GM23338 (cell line): ENCODE measurements at regions not wholly inside any gene's neighbourhood (a gene's known extent, or its start where the extent isn't known, plus 50 kb on each side); places are given as distances from the start of the nearest gene placed in this dataset.

ENCODE experiments used
- ATAC-seq: fragments of 200-7000 bp; cut with Tn5 transposase; 3 replicates; pipeline ENCODE4 v1.9.1; 2020
- DNase-seq: peaks from one replicate; pipeline ENCODE4 v3.0.0-alpha.2; 2015; ENCODE audit warnings: low spot score
- H2AFZ ChIP-seq: fragments of 200-600 bp; sonication (generic); 2 replicates; pipeline ENCODE4 v1.8.0; 2016; ENCODE audit warnings: antibody characterized with exemption, mild to moderate bottlenecking, moderate library complexity
- H3F3A ChIP-seq: fragments of 200-600 bp; sonication (generic); replicated peaks from 2 replicates; pipeline ENCODE4 v1.8.0; 2017; ENCODE audit warnings: antibody characterized with exemption, mixed run types, low read depth
- H3K27ac ChIP-seq: fragments of 200-600 bp; sonication (generic); 2 replicates; pipeline ENCODE4 v1.6.1; 2016; ENCODE audit warnings: low read depth
- H3K27me3 ChIP-seq: fragments of 200-600 bp; sonication (generic); 2 replicates; pipeline ENCODE4 v1.8.0; 2016; ENCODE audit warnings: mild to moderate bottlenecking, mixed run types, moderate library complexity; ENCODE audit not compliant: insufficient read depth
- H3K36me3 ChIP-seq: fragments of 200-600 bp; sonication (generic); 2 replicates; pipeline ENCODE4 v1.8.0; 2016; ENCODE audit warnings: mild to moderate bottlenecking; ENCODE audit not compliant: insufficient read depth
- H3K4me1 ChIP-seq: fragments of 200-600 bp; sonication (generic); 2 replicates; pipeline ENCODE4 v1.8.0; 2016; ENCODE audit warnings: mild to moderate bottlenecking, moderate library complexity; ENCODE audit not compliant: insufficient read depth
- H3K4me2 ChIP-seq: fragments of 200-600 bp; sonication (generic); 2 replicates; pipeline ENCODE4 v1.7.1; 2017; ENCODE audit warnings: mixed run types
- H3K4me3 ChIP-seq: fragments of 200-600 bp; sonication (generic); 2 replicates; pipeline ENCODE4 v1.6.1; 2016; ENCODE audit warnings: mixed run types
- H3K79me2 ChIP-seq: fragments of 200-600 bp; sonication (generic); replicated peaks from 2 replicates; pipeline ENCODE4 v1.8.0; 2017; ENCODE audit warnings: mild to moderate bottlenecking; ENCODE audit not compliant: insufficient read depth
- H3K9me2 ChIP-seq: fragments of 200-600 bp; sonication (generic); 2 replicates; pipeline ENCODE4 v1.8.0; 2017; ENCODE audit not compliant: insufficient read depth
- H4K20me1 ChIP-seq: fragments of 200-600 bp; sonication (generic); replicated peaks from 2 replicates; pipeline ENCODE4 v1.8.0; 2017; ENCODE audit warnings: mild to moderate bottlenecking; ENCODE audit not compliant: insufficient read depth
- H3K27ac Mint-ChIP-seq: 2 replicates; pipeline ENCODE4 v1.8.0; 2020; ENCODE audit warnings: inconsistent platforms, mild to moderate bottlenecking, moderate library complexity, mixed read lengths
- H3K27me3 Mint-ChIP-seq: 3 replicates; pipeline ENCODE4 v1.8.0; 2022; ENCODE audit warnings: low read depth, mild to moderate bottlenecking, moderate library complexity, mixed read lengths, inconsistent platforms; ENCODE audit not compliant: insufficient read depth, poor library complexity
- H3K36me3 Mint-ChIP-seq: 3 replicates; pipeline ENCODE4 v1.8.0; 2021; ENCODE audit warnings: low read depth, mild to moderate bottlenecking, inconsistent platforms, moderate library complexity, mixed read lengths
- H3K4me1 Mint-ChIP-seq: 3 replicates; pipeline ENCODE4 v1.8.0; 2020; ENCODE audit warnings: mild to moderate bottlenecking, inconsistent platforms, mixed read lengths
- H3K4me3 Mint-ChIP-seq: 3 replicates; pipeline ENCODE4 v1.8.0; 2021; ENCODE audit warnings: moderate library complexity, mild to moderate bottlenecking, inconsistent platforms, mixed read lengths
- H3K9me3 Mint-ChIP-seq: 3 replicates; pipeline ENCODE4 v1.8.0; 2020; ENCODE audit warnings: moderate library complexity, mild to moderate bottlenecking, inconsistent platforms, mixed read lengths
- CREB1 ChIP-seq: fragments of 250-450 bp; sonication (Bioruptor Pico); IDR thresholded peaks from 2 replicates; pipeline ENCODE4 v1.5.0; 2020; ENCODE audit warnings: low read depth, mild to moderate bottlenecking, moderate library complexity
- CTCF ChIP-seq, 2 experiments: fragments of 200-600 bp in 1 of 2; sonication (generic) in 1 of 2; conservative IDR thresholded peaks; 2 replicates each; pipeline versions ENCODE4 v1.5.1 to v1.6.1; 2016 to 2017; ENCODE audit warnings: antibody characterized with exemption in 2 of 2, low read depth in 2 of 2, mild to moderate bottlenecking in 2 of 2, moderate library complexity in 1 of 2
- ETS1 ChIP-seq: IDR thresholded peaks from 2 replicates; pipeline ENCODE4 v1.6.1; 2016; ENCODE audit warnings: antibody characterized with exemption
- EZH2 ChIP-seq: fragments of 200-600 bp; sonication (generic); IDR thresholded peaks from one replicate; pipeline ENCODE4 v1.8.0; 2017; ENCODE audit warnings: antibody characterized with exemption, mild to moderate bottlenecking, low read depth; ENCODE audit not compliant: unreplicated experiment
- EZH2phosphoT487 ChIP-seq: fragments of 200-600 bp; sonication (generic); IDR thresholded peaks from one replicate; pipeline ENCODE4 v1.8.1; 2018; ENCODE audit warnings: antibody characterized with exemption; ENCODE audit not compliant: unreplicated experiment
- JUNB ChIP-seq: IDR thresholded peaks from one replicate; pipeline ENCODE4 v1.6.1; 2016; ENCODE audit warnings: antibody characterized with exemption; ENCODE audit not compliant: unreplicated experiment
- NANOG ChIP-seq: IDR thresholded peaks from 2 replicates; pipeline ENCODE4 v1.6.1; 2016; ENCODE audit warnings: antibody characterized with exemption, borderline replicate concordance
- POLR2AphosphoS5 ChIP-seq: IDR thresholded peaks from 2 replicates; pipeline ENCODE4 v1.6.1; 2016; ENCODE audit warnings: antibody characterized with exemption, low read depth
- REST ChIP-seq: IDR thresholded peaks from one replicate; pipeline ENCODE4 v1.6.1; 2018; ENCODE audit warnings: antibody characterized with exemption; ENCODE audit not compliant: unreplicated experiment
- STAT1 ChIP-seq: IDR thresholded peaks from one replicate; pipeline ENCODE4 v1.6.1; 2016; ENCODE audit warnings: antibody characterized with exemption; ENCODE audit not compliant: unreplicated experiment
- ZNF114 ChIP-seq: fragments of 250-450 bp; sonication (Bioruptor Pico); IDR thresholded peaks from 2 replicates; pipeline ENCODE4 v1.5.0; 2020; ENCODE audit warnings: mild to moderate bottlenecking, moderate library complexity
- ZNF331 ChIP-seq: fragments of 250-450 bp; sonication (Bioruptor Pico); IDR thresholded peaks from 2 replicates; pipeline ENCODE4 v1.5.0; 2020; ENCODE audit warnings: low read depth, mild to moderate bottlenecking, moderate library complexity
- ZNF462 ChIP-seq: fragments of 250-450 bp; sonication (Bioruptor Pico); IDR thresholded peaks from 2 replicates; pipeline ENCODE4 v1.5.0; 2020; ENCODE audit warnings: mild to moderate bottlenecking, moderate library complexity

GRCh38 chr10:35270100-35270499, 66.2 kb upstream of the CCNY start:
- Histone ChIP-seq H3K27me3 (no peaks in the 10 kb centered on the region), H4K20me1 (no peaks in the 10 kb centered on the region), H3K79me2 (no peaks in the 10 kb centered on the region), H3K4me1 (no peaks in the 10 kb centered on the region), H3K27ac (no peak overlapping the region), H3K9me2 (no peaks in the 10 kb centered on the region), H3K36me3 (no peaks in the 10 kb centered on the region), H3K4me2 (no peak overlapping the region), H3F3A (no peaks in the 10 kb centered on the region), H2AFZ (no peak overlapping the region), H3K4me3 (no peak overlapping the region)
- DNase-seq (no peak), ATAC-seq (no peak)
- TF ChIP-seq ZNF114 (CRISPR knock-in tag) (no peak), ETS1 (no peak), POLR2AphosphoS5 (no peak), ZNF462 (CRISPR knock-in tag) (no peak), JUNB (no peak), ZNF331 (CRISPR knock-in tag) (no peak), CREB1 (CRISPR knock-in tag) (no peak), REST (no peak), NANOG (no peak), STAT1 (no peak), EZH2 (no peak), EZH2phosphoT487 (no peak), CTCF (conservative IDR thresholded peaks at IDR 0.05; ENCODE audit: low read depth in 2 of 2) (no peak)
- H3K4me3 Mint-ChIP-seq = no peak overlapping the region
- H3K4me1 Mint-ChIP-seq = peaks cover 8% of the 10 kb centered on the region
- H3K27me3 Mint-ChIP-seq = peaks cover 5% of the 10 kb centered on the region
- no peaks in the 10 kb centered on the region for H3K9me3 Mint-ChIP-seq
- H3K27ac Mint-ChIP-seq = no peak overlapping the region
- H3K36me3 Mint-ChIP-seq = no peaks in the 10 kb centered on the region
